GM19238 (cell line): ENCODE measurements at regions not wholly inside any gene's neighbourhood (a gene's known extent, or its start where the extent isn't known, plus 50 kb on each side); places are given as distances from the start of the nearest gene placed in this dataset.
"Not testable (repeated sequence)": the region's sequence is repeated elsewhere in the genome, so short reads cannot be mapped to it uniquely, and the experiment has no call there.

Experiments used
- DNase-seq: peaks from one replicate; pipeline ENCODE4 v3.0.0; 2011; ENCODE audit warnings: low spot score; ENCODE audit not compliant: insufficient read length

- DNase-seq = no peak
Measured at GRCh38 chr5:145465474-145466263, 369.5 kb downstream of the PRELID2 start.

- DNase-seq = no peak
Measured at GRCh38 chr5:145464171-145464570, 371.0 kb downstream of the PRELID2 start.

GRCh38 chr5:145463634-145464033, 371.5 kb downstream of the PRELID2 start:
- no peak for DNase-seq

- DNase-seq = no peak
Measured at GRCh38 chr5:145462525-145462924, 372.6 kb downstream of the PRELID2 start.

DNA sequence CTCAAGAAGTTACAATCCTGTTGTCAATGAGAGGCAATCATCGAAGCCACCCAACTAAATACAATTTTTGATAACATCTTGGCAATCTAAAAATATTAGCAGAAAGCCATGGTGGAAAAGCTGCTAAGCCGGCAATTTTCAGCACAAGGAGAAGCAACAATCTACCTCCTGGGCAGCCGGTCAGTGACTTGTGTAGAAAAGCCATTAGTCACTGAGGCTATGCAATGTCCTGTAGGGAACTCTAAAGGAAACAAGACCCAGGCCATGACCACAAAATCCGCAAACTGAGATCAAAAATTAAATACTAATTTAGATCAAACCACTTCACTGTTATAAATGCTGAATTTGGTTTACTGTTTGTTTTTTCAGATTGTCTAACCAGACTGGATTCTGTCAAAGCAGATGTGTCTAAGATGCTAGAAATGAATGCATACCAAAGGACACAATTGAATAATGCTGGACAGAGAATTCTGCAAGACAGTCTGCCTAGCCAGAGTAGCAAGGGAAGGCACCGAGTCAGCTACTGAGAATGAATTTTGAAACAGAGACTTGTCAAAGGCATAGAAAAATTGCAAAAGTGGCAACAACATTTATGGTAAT, 384.8 kb downstream of the PRELID2 start:
- no peak for DNase-seq

DNA sequence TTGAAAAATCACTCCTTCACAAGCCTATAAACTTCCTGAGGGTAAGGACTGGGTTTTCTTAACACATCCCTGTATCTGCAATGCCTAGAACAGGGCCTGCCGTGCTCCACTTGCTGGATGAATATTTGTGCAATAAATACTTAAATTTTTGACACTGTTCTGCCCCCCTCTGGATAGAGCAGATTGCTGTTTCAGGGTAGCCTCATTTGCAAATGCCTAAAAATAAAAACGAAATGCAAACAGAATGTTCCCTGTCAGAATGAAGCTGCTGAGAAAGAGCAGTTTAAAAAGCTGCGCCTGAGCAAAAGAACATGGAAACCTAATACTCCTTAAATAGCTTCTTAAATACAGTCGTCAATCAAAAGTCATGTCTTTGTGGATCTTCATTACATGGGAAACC, 385.3 kb downstream of the PRELID2 start:
- DNase-seq = no peak

GRCh38 chr5:145446875-145447274, 388.3 kb downstream of the PRELID2 start:
- not testable (repeated sequence) for DNase-seq

DNA sequence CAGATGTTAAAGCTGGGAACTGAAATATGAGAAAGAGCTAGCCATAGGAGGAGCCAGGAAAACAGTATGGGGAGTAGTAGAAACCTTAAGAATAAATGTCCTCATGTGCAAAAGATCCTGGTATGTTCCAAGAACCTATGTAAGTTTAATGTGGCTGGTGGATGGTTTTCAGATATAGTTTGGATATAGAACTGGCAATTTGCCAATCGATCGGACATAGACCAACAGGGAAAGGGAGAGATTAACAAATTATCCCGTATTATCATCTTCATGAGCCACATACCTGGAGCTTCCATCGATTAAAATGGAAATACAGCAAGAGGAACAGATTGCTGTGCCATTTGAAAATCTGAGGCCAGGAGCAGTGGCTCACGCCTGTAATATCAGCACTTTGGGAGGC, 388.7 kb downstream of the PRELID2 start:
- no peak for DNase-seq

- no peak for DNase-seq
Measured at GRCh38 chr5:145445027-145445426, 390.1 kb downstream of the PRELID2 start.

- DNase-seq = no peak
Measured at GRCh38 chr5:145443964-145444363, 391.2 kb downstream of the PRELID2 start.

- DNase-seq = no peak
Measured at GRCh38 chr5:145443366-145443765, 391.8 kb downstream of the PRELID2 start.

DNA sequence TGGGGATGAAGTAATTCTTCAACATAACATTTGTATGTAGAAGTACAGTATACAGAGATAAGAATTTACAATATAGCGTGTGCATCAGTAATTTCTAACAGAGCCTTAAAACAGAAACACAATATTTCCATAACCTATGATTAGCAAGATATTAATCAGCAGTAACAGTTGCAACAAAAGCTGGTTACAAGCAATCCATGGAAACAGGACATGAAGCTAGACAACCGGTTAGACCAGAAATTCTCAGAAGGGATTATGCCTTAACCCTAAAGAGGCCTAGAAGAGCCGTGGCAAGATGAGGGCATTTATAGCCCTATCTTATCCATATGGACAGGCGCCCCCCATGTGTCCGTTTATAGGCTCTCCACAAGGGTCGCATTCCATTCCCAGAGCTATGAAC, 392.5 kb downstream of the PRELID2 start:
- DNase-seq = not testable (repeated sequence)

- no peak for DNase-seq
Measured at GRCh38 chr5:145441228-145441627, 393.9 kb downstream of the PRELID2 start.

DNA sequence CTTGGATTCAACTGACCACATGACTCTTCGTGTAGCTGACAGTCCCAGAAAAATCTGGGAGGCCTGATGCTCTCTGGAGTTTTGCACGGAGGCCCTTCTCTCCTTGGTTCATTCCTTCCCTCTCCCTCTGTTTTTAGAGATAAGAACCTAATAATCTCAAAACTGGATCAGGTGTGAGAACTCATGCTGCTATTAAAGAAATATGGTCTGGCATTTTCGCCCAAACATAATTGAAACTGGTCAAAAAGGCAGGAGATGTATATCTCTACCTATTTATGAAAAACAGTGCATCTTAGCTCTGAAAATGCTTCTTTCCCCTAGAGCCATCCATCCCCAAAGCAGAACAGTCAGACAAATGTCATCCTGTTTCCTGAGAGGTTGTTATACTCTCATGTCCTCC, 397.5 kb downstream of the PRELID2 start:
- DNase-seq = no peak

- no peak for DNase-seq
Measured at GRCh38 chr5:145433077-145433476, 402.1 kb downstream of the PRELID2 start.

DNA sequence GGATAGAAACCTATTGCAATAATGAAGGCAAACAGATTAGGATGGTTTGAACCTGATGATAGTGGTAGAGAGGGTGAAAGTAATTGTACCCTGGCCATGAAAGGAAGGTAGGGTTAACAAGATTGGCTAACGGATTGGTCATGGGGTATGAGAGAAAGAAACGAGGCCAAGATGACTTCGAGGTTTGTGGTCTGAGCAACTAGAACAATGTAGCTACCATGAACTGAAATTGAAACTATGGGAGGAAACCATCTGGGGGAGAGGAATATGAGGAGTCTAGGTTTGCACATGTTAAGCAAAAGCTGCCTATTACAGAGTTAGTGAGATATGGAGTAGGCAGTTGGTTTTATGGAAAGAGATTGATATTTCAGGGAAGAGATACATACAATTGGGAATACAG, 406.0 kb downstream of the PRELID2 start:
- DNase-seq = no peak

DNA sequence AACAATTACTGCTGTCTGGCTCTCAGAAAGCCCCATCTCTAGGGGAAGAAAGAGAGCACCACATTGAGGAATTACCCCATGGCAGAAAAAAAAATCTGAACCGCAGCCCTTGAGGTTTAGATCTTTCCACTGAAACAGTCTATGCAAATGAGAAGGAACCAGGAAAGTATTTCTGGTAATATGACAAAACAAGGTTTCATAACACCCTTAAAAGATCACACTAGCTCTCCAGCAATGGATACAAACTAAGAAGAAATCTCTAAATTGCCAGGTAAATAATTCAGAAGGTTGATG, 427.1 kb downstream of the PRELID2 start:
- no peak for DNase-seq

- DNase-seq = no peak
Measured at GRCh38 chr5:145407300-145408047, 427.7 kb downstream of the PRELID2 start.

GRCh38 chr5:145403992-145404391, 431.1 kb downstream of the PRELID2 start:
- no peak for DNase-seq

GRCh38 chr5:145396888-145397287, 438.3 kb downstream of the PRELID2 start:
- DNase-seq = no peak

GRCh38 chr5:145395151-145395550, 440.0 kb downstream of the PRELID2 start:
- DNase-seq = not testable (repeated sequence)

DNA sequence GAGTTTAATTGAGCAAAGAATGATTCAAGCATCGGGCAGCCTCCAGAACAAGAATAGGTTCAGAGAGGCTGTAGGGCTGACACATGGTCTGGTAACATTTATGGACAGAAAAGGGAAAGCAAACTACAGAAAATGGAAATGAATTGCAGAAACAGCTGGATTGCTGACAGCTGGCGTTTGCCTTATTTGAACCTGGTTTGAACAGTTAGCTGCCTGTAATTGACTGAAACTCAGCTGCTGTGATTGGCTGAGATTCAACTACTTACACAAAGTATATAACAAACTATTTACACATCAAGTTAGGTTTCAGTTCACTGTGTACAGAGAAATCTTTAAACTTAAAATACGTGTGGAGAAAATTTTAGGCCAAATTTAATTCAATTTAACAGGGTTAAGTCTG, 441.7 kb downstream of the PRELID2 start:
- no peak for DNase-seq

- no peak for DNase-seq
Measured at GRCh38 chr5:145389047-145389446, 446.1 kb downstream of the PRELID2 start.
